Fibroblast of lung (primary cell): ENCODE measurements at regions not wholly inside any gene's neighbourhood (a gene's known extent, or its start where the extent isn't known, plus 50 kb on each side); places are given as distances from the start of the nearest gene placed in this dataset.

Experiments
- DNase-seq, 2 donors: peaks; one replicate each; pipeline versions ENCODE4 v3.0.0 to v3.0.0-alpha.2; 2010; ENCODE audit warnings: low read depth in 2 of 2
- H2AFZ ChIP-seq: 2 replicates; pipeline ENCODE4 v1.5.1; 2012; ENCODE audit warnings: low read length, control low read depth, inconsistent platforms
- H3K27ac ChIP-seq: 2 replicates; pipeline ENCODE4 v1.5.1; 2011; ENCODE audit warnings: low read length, control low read depth; ENCODE audit not compliant: insufficient read depth
- H3K27me3 ChIP-seq: 2 replicates; pipeline ENCODE4 v1.5.1; 2011; ENCODE audit warnings: mild to moderate bottlenecking, low read length; ENCODE audit not compliant: control insufficient read depth, insufficient read depth
- H3K36me3 ChIP-seq: 2 replicates; pipeline ENCODE4 v1.5.1; 2011; ENCODE audit warnings: low read length; ENCODE audit not compliant: control insufficient read depth, insufficient read depth
- H3K4me1 ChIP-seq: 2 replicates; pipeline ENCODE4 v1.5.1; 2011; ENCODE audit warnings: low read length; ENCODE audit not compliant: control insufficient read depth, insufficient read depth; ENCODE audit errors: extremely low read depth
- H3K4me2 ChIP-seq: 2 replicates; pipeline ENCODE4 v1.5.1; 2011; ENCODE audit warnings: low read length, control low read depth; ENCODE audit not compliant: insufficient read depth; ENCODE audit errors: extremely low read depth
- H3K4me3 ChIP-seq, 4 experiments: fragments of 200-600 bp in 1 of 4; sonication (generic) in 1 of 4; replicated peaks in 1 of 4; 2 replicates each; pipeline ENCODE4 v1.5.1; 2011 to 2016; ENCODE audit warnings: low read length in 4 of 4, low read depth in 3 of 4, mild to moderate bottlenecking in 3 of 4, control low read depth in 2 of 4, inconsistent platforms in 1 of 4, mixed read lengths in 1 of 4; ENCODE audit not compliant: insufficient read depth in 1 of 4; ENCODE audit errors: control extremely low read depth in 1 of 4
- H3K79me2 ChIP-seq: 2 replicates; pipeline ENCODE4 v1.5.1; 2012; ENCODE audit warnings: mild to moderate bottlenecking, low read length, inconsistent platforms; ENCODE audit not compliant: control insufficient read depth, insufficient read depth
- H3K9ac ChIP-seq: 2 replicates; pipeline ENCODE4 v1.5.1; 2011; ENCODE audit warnings: mild to moderate bottlenecking, low read length, control low read depth; ENCODE audit not compliant: insufficient read depth
- H3K9me3 ChIP-seq: 2 replicates; pipeline ENCODE4 v1.5.1; 2012; ENCODE audit warnings: low read depth, low read length; ENCODE audit not compliant: control insufficient read depth, insufficient read depth
- H4K20me1 ChIP-seq: 2 replicates; pipeline ENCODE4 v1.5.1; 2011; ENCODE audit warnings: low read length; ENCODE audit not compliant: control insufficient read depth, insufficient read depth; ENCODE audit errors: extremely low read depth
- CTCF ChIP-seq, 2 donors: IDR thresholded peaks in 1 of 2; conservative IDR thresholded peaks in 1 of 2; 1 replicate in 1 of 2; 2 replicates in 1 of 2; pipeline ENCODE4 v1.5.1; 2011 to 2012; ENCODE audit warnings: low read length in 2 of 2, control low read depth in 1 of 2, inconsistent platforms in 1 of 2, low read depth in 1 of 2, mild to moderate bottlenecking in 1 of 2
- EZH2 ChIP-seq: IDR thresholded peaks from 2 replicates; pipeline ENCODE4 v1.5.1; 2012; ENCODE audit warnings: low read length, control low read depth, mild to moderate bottlenecking; ENCODE audit errors: missing control alignments

- no peak overlapping the region for H3K4me3 ChIP-seq
- H4K20me1 ChIP-seq = no peaks in the 10 kb centered on the region
- no peaks in the 10 kb centered on the region for H3K79me2 ChIP-seq
- no peak overlapping the region for H3K27ac ChIP-seq
- no peak overlapping the region for H3K4me2 ChIP-seq
- peak; percentile 6 to 26 for DNase-seq
- H3K9me3 ChIP-seq = no peaks in the 10 kb centered on the region
- no peak overlapping the region for H2AFZ ChIP-seq
- no peaks in the 10 kb centered on the region for H3K27me3 ChIP-seq
- no peaks in the 10 kb centered on the region for H3K36me3 ChIP-seq
- no peak overlapping the region for H3K9ac ChIP-seq
- no peak for TF ChIP-seq EZH2
- no peak for TF ChIP-seq CTCF (conservative IDR thresholded peaks at IDR 0.05 in 1 of 2, IDR thresholded peaks at IDR 0.05 in 1 of 2; ENCODE audit: low read depth in 1 of 2, low read length in 2 of 2)
- peaks cover 9% of the 10 kb centered on the region for H3K4me1 ChIP-seq
Measured at GRCh38 chr14:38138473-38139138, 69.1 kb upstream of the SSTR1 start.

GRCh38 chr14:38139926-38140325 is 67.8 kb upstream of the SSTR1 start:
- H3K4me3 ChIP-seq = no peak overlapping the region
- H3K9ac ChIP-seq = no peak overlapping the region
- no peaks in the 10 kb centered on the region for H3K79me2 ChIP-seq
- no peak overlapping the region for H3K4me2 ChIP-seq
- H3K27me3 ChIP-seq = no peaks in the 10 kb centered on the region
- no peak overlapping the region for H2AFZ ChIP-seq
- no peaks in the 10 kb centered on the region for H4K20me1 ChIP-seq
- no peaks in the 10 kb centered on the region for H3K9me3 ChIP-seq
- no peak overlapping the region for H3K27ac ChIP-seq
- DNase-seq = no peak
- TF ChIP-seq CTCF (conservative IDR thresholded peaks at IDR 0.05 in 1 of 2, IDR thresholded peaks at IDR 0.05 in 1 of 2; ENCODE audit: low read depth in 1 of 2, low read length in 2 of 2) = no peak
- TF ChIP-seq EZH2 = no peak
- no peaks in the 10 kb centered on the region for H3K36me3 ChIP-seq
- peaks cover 17% of the 10 kb centered on the region for H3K4me1 ChIP-seq

- no peak for TF ChIP-seq CTCF (conservative IDR thresholded peaks at IDR 0.05 in 1 of 2, IDR thresholded peaks at IDR 0.05 in 1 of 2; ENCODE audit: low read depth in 1 of 2, low read length in 2 of 2)
- TF ChIP-seq EZH2 = no peak
- no peak overlapping the region for H2AFZ ChIP-seq
- no peaks in the 10 kb centered on the region for H3K79me2 ChIP-seq
- H3K36me3 ChIP-seq = no peaks in the 10 kb centered on the region
- peak overlapping the region; percentile 79 for H3K27ac ChIP-seq
- peaks cover 17% of the 10 kb centered on the region for H3K4me1 ChIP-seq
- H3K9ac ChIP-seq = no peak overlapping the region
- H3K4me3 ChIP-seq = peak overlapping the region in 1 of 4 experiments; percentile 24
- no peaks in the 10 kb centered on the region for H4K20me1 ChIP-seq
- H3K4me2 ChIP-seq = peak overlapping the region; percentile 52
- peak; percentile 8 to 12 for DNase-seq
- H3K9me3 ChIP-seq = no peaks in the 10 kb centered on the region
- no peaks in the 10 kb centered on the region for H3K27me3 ChIP-seq
Measured at GRCh38 chr14:38143170-38143569, 64.5 kb upstream of the SSTR1 start.
